ENCODE measurements at regions not wholly inside any gene's neighbourhood (a gene's known extent, or its start where the extent isn't known, plus 50 kb on each side); places are given as distances from the start of the nearest gene placed in this dataset.
"Not testable (repeated sequence)": the region's sequence is repeated elsewhere in the genome, so short reads cannot be mapped to it uniquely, and the experiment has no call there.

- Histone ChIP-seq H3K4me1 (ENCODE audit: insufficient read depth, low read length) (no peaks in the 10 kb centered on the region), H3K4me3 (ENCODE audit: low read length) (no peak overlapping the region), H3K27me3 (ENCODE audit: insufficient read depth, low read length) (no peaks in the 10 kb centered on the region), H3K9ac (ENCODE audit: low read depth, low read length) (no peak overlapping the region), H3K9me3 (ENCODE audit: insufficient read depth, low read depth, low read length) (no peaks in the 10 kb centered on the region), H3K27ac (ENCODE audit: low read depth, low read length) (no peak overlapping the region), H3K36me3 (ENCODE audit: insufficient read depth, low read length) (no peaks in the 10 kb centered on the region)
- WGBS = 80% methylated on average over 2 of the region's 2 CpGs
These were observed 215.8 kb upstream of the ZRANB2 start for GRCh38 chr1:71296551-71297134.

GRCh38 chr1:71295350-71295749 lies 214.5 kb upstream of the ZRANB2 start:
- no peaks in the 10 kb centered on the region for H3K36me3 ChIP-seq (ENCODE audit: insufficient read depth, low read length)
- no peak overlapping the region for H3K9ac ChIP-seq (ENCODE audit: low read depth, low read length)
- WGBS = 99% methylated on average over 3 of the region's 3 CpGs
- H3K4me1 ChIP-seq (ENCODE audit: insufficient read depth, low read length) = no peaks in the 10 kb centered on the region
- no peaks in the 10 kb centered on the region for H3K27me3 ChIP-seq (ENCODE audit: insufficient read depth, low read length)
- no peak overlapping the region for H3K27ac ChIP-seq (ENCODE audit: low read depth, low read length)
- H3K9me3 ChIP-seq (ENCODE audit: insufficient read depth, low read depth, low read length) = no peaks in the 10 kb centered on the region
- no peak overlapping the region for H3K4me3 ChIP-seq (ENCODE audit: low read length)

GRCh38 chr1:71294178-71294577 lies 213.3 kb upstream of the ZRANB2 start:
- Histone ChIP-seq H3K27me3 (ENCODE audit: insufficient read depth, low read length) (no peaks in the 10 kb centered on the region), H3K9me3 (ENCODE audit: insufficient read depth, low read depth, low read length) (no peaks in the 10 kb centered on the region), H3K27ac (ENCODE audit: low read depth, low read length) (no peak overlapping the region), H3K4me3 (ENCODE audit: low read length) (no peak overlapping the region), H3K36me3 (ENCODE audit: insufficient read depth, low read length) (no peaks in the 10 kb centered on the region), H3K9ac (ENCODE audit: low read depth, low read length) (no peak overlapping the region), H3K4me1 (ENCODE audit: insufficient read depth, low read length) (no peaks in the 10 kb centered on the region)
- 93% methylated on average over 5 of the region's 5 CpGs for WGBS

- Histone ChIP-seq H3K4me3 (ENCODE audit: low read length) (no peak overlapping the region), H3K9me3 (ENCODE audit: insufficient read depth, low read depth, low read length) (no peaks in the 10 kb centered on the region), H3K4me1 (ENCODE audit: insufficient read depth, low read length) (no peaks in the 10 kb centered on the region), H3K27me3 (ENCODE audit: insufficient read depth, low read length) (no peaks in the 10 kb centered on the region), H3K9ac (ENCODE audit: low read depth, low read length) (no peak overlapping the region), H3K27ac (ENCODE audit: low read depth, low read length) (no peak overlapping the region), H3K36me3 (ENCODE audit: insufficient read depth, low read length) (no peaks in the 10 kb centered on the region)
- 79% methylated on average over 2 of the region's 2 CpGs for WGBS
These were observed 211.4 kb upstream of the ZRANB2 start for GRCh38 chr1:71292203-71292602.

GRCh38 chr1:71290506-71291237 lies 209.8 kb upstream of the ZRANB2 start:
- 91% methylated on average over 4 of the region's 6 CpGs for WGBS

GRCh38 chr1:71285529-71285928 lies 204.7 kb upstream of the ZRANB2 start:
- WGBS = 89% methylated on average over 1 of the region's 1 CpG
- Histone ChIP-seq H3K36me3 (ENCODE audit: insufficient read depth, low read length) (no peaks in the 10 kb centered on the region), H3K4me1 (ENCODE audit: insufficient read depth, low read length) (no peaks in the 10 kb centered on the region), H3K27me3 (ENCODE audit: insufficient read depth, low read length) (no peaks in the 10 kb centered on the region), H3K4me3 (ENCODE audit: low read length) (no peak overlapping the region), H3K27ac (ENCODE audit: low read depth, low read length) (no peak overlapping the region), H3K9ac (ENCODE audit: low read depth, low read length) (no peak overlapping the region), H3K9me3 (ENCODE audit: insufficient read depth, low read depth, low read length) (no peaks in the 10 kb centered on the region)

More at GRCh38 chr1:71290506-71291237, 209.8 kb upstream of the ZRANB2 start:
- not testable (repeated sequence) for H3K4me1 ChIP-seq (ENCODE audit: insufficient read depth, low read length); H3K27me3 ChIP-seq (ENCODE audit: insufficient read depth, low read length); H3K9me3 ChIP-seq (ENCODE audit: insufficient read depth, low read depth, low read length); H3K27ac ChIP-seq (ENCODE audit: low read depth, low read length); H3K9ac ChIP-seq (ENCODE audit: low read depth, low read length); H3K36me3 ChIP-seq (ENCODE audit: insufficient read depth, low read length); H3K4me3 ChIP-seq (ENCODE audit: low read length)

- Histone ChIP-seq H3K9ac (ENCODE audit: low read depth, low read length) (no peak overlapping the region), H3K27me3 (ENCODE audit: insufficient read depth, low read length) (no peaks in the 10 kb centered on the region), H3K36me3 (ENCODE audit: insufficient read depth, low read length) (no peaks in the 10 kb centered on the region), H3K4me1 (ENCODE audit: insufficient read depth, low read length) (no peaks in the 10 kb centered on the region), H3K27ac (ENCODE audit: low read depth, low read length) (no peak overlapping the region), H3K4me3 (ENCODE audit: low read length) (no peak overlapping the region), H3K9me3 (ENCODE audit: insufficient read depth, low read depth, low read length) (no peaks in the 10 kb centered on the region)
These were observed 195.6 kb upstream of the ZRANB2 start for GRCh38 chr1:71276466-71276865.

GRCh38 chr1:71273334-71273733 lies 192.5 kb upstream of the ZRANB2 start:
- no peaks in the 10 kb centered on the region for H3K4me1 ChIP-seq (ENCODE audit: insufficient read depth, low read length)
- H3K9me3 ChIP-seq (ENCODE audit: insufficient read depth, low read depth, low read length) = no peaks in the 10 kb centered on the region
- H3K9ac ChIP-seq (ENCODE audit: low read depth, low read length) = no peak overlapping the region
- WGBS = 100% methylated on average over 3 of the region's 6 CpGs
- no peaks in the 10 kb centered on the region for H3K36me3 ChIP-seq (ENCODE audit: insufficient read depth, low read length)
- H3K27me3 ChIP-seq (ENCODE audit: insufficient read depth, low read length) = no peaks in the 10 kb centered on the region
- no peak overlapping the region for H3K4me3 ChIP-seq (ENCODE audit: low read length)
- H3K27ac ChIP-seq (ENCODE audit: low read depth, low read length) = no peak overlapping the region

GRCh38 chr1:71270394-71270915 lies 189.6 kb upstream of the ZRANB2 start:
- WGBS = 91% methylated on average over 8 of the region's 8 CpGs
- no peak overlapping the region for H3K9ac ChIP-seq (ENCODE audit: low read depth, low read length)
- H3K27ac ChIP-seq (ENCODE audit: low read depth, low read length) = no peak overlapping the region
- no peaks in the 10 kb centered on the region for H3K36me3 ChIP-seq (ENCODE audit: insufficient read depth, low read length)
- no peaks in the 10 kb centered on the region for H3K4me1 ChIP-seq (ENCODE audit: insufficient read depth, low read length)
- no peak overlapping the region for H3K4me3 ChIP-seq (ENCODE audit: low read length)
- no peaks in the 10 kb centered on the region for H3K27me3 ChIP-seq (ENCODE audit: insufficient read depth, low read length)
- H3K9me3 ChIP-seq (ENCODE audit: insufficient read depth, low read depth, low read length) = no peaks in the 10 kb centered on the region

GRCh38 chr1:71269818-71270217 lies 189.0 kb upstream of the ZRANB2 start:
- Histone ChIP-seq H3K36me3 (ENCODE audit: insufficient read depth, low read length) (no peaks in the 10 kb centered on the region), H3K4me3 (ENCODE audit: low read length) (no peak overlapping the region), H3K27ac (ENCODE audit: low read depth, low read length) (no peak overlapping the region), H3K9ac (ENCODE audit: low read depth, low read length) (no peak overlapping the region), H3K27me3 (ENCODE audit: insufficient read depth, low read length) (no peaks in the 10 kb centered on the region), H3K4me1 (ENCODE audit: insufficient read depth, low read length) (no peaks in the 10 kb centered on the region), H3K9me3 (ENCODE audit: insufficient read depth, low read depth, low read length) (no peaks in the 10 kb centered on the region)
- WGBS = 96% methylated on average over 1 of the region's 1 CpG

- Histone ChIP-seq H3K9ac (ENCODE audit: low read depth, low read length) (no peak overlapping the region), H3K36me3 (ENCODE audit: insufficient read depth, low read length) (no peaks in the 10 kb centered on the region), H3K9me3 (ENCODE audit: insufficient read depth, low read depth, low read length) (no peaks in the 10 kb centered on the region), H3K27me3 (ENCODE audit: insufficient read depth, low read length) (no peaks in the 10 kb centered on the region), H3K4me3 (ENCODE audit: low read length) (no peak overlapping the region), H3K4me1 (ENCODE audit: insufficient read depth, low read length) (no peaks in the 10 kb centered on the region), H3K27ac (ENCODE audit: low read depth, low read length) (no peak overlapping the region)
- 88% methylated on average over 2 of the region's 2 CpGs for WGBS
These were observed 188.3 kb upstream of the ZRANB2 start for GRCh38 chr1:71269179-71269578.

Measured in HUES64 (cell line).